GM12872 (cell line): ENCODE measurements at regions not wholly inside any gene's neighbourhood (a gene's known extent, or its start where the extent isn't known, plus 50 kb on each side); places are given as distances from the start of the nearest gene placed in this dataset.

ENCODE experiments used
- CTCF ChIP-seq: IDR thresholded peaks from 3 replicates; pipeline ENCODE4 v1.5.1; 2011; ENCODE audit warnings: low read depth, mild to moderate bottlenecking, low read length, moderate library complexity; ENCODE audit not compliant: insufficient read depth

GRCh38 chr10:8438603-8439002, 384.1 kb downstream of the GATA3 start:
- TF ChIP-seq CTCF = no peak

- TF ChIP-seq CTCF = no peak
These were observed 384.6 kb downstream of the GATA3 start for GRCh38 chr10:8439040-8439439.

- TF ChIP-seq CTCF = peak; percentile 9; the same call in 1 of the 3 replicates
These were observed 390.1 kb downstream of the GATA3 start for GRCh38 chr10:8444630-8445029.

- TF ChIP-seq CTCF = no peak
These were observed 390.9 kb downstream of the GATA3 start for GRCh38 chr10:8445353-8445752.

GRCh38 chr10:8449909-8450308, 395.4 kb downstream of the GATA3 start:
- no peak for TF ChIP-seq CTCF

- no peak for TF ChIP-seq CTCF
These were observed 399.1 kb downstream of the GATA3 start for GRCh38 chr10:8453587-8453986.

- no peak for TF ChIP-seq CTCF
These were observed 399.9 kb downstream of the GATA3 start for GRCh38 chr10:8454357-8454756.

GRCh38 chr10:8455181-8455580, 400.7 kb downstream of the GATA3 start:
- TF ChIP-seq CTCF = no peak
